ENCODE measurements at regions not wholly inside any gene's neighbourhood (a gene's known extent, or its start where the extent isn't known, plus 50 kb on each side); places are given as distances from the start of the nearest gene placed in this dataset.
A peak's percentile ranks its signal among the peaks of the same experiment; 100 is the strongest.
"Not testable (repeated sequence)": the region's sequence is repeated elsewhere in the genome, so short reads cannot be mapped to it uniquely, and the experiment has no call there.

DNA sequence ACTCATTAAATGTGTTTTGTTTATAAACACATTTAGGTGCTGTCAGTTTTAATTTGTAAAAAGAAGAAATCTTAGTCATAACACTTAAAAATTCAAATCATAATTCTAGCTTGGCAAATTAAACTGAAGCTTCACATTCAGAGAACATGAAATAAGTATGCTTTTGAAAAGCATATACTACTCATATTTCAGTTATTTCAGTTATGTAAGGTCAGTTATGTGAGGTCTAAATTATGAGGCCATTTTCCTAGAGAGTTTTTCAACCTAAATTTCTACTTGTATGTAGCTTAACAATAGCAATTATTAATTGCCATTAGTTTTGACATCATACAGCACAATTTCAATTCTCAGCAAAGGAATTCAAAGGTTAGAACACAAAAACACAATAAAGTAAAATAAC is 465.0 kb downstream of the PLOD2 start:
- no peak for DNase-seq
- intact Hi-C loops (cut with DNase I), result no loop called here

DNA sequence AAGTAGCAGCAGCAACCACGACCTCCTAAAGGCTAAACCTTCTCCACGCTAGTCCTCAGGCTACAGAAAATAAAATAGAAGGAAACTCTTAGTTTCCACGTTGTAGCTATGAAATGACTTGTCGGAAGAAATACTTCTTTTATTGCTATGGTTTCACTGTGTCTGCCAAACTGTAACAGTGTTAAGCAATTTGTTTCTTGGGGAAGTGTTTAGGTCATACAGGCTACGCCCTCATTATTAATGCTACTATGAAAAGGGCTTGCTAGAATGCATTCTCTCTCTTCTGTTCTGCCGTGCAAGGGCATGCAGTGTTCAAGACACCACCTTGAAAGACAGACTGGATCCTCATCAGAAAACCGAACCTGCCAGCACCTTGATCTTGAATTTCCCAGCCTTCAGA is 462.7 kb downstream of the PLOD2 start:
- DNase-seq, result no peak
- intact Hi-C loops (cut with DNase I), result no loop called here

DNA sequence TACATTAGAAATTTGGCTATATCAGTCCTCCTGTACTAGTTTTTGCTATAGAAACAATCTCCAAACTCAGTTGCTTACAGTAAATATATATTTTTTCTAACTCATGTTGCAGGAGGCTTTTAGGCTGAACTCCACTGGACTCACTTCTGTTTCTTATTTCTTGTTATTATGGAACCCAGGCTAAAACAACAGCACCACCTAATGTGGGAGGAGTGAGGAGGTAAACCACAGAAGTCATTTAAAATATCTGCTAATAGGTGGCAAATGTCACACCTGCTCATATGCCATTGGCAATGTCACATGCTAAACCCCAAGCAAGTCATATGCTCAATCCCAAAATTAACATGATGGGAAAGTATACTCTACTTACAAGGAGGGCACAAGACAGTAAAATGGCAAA is 462.2 kb downstream of the PLOD2 start:
- intact Hi-C loops (cut with DNase I), result no loop called here
- DNase-seq, result no peak

DNA sequence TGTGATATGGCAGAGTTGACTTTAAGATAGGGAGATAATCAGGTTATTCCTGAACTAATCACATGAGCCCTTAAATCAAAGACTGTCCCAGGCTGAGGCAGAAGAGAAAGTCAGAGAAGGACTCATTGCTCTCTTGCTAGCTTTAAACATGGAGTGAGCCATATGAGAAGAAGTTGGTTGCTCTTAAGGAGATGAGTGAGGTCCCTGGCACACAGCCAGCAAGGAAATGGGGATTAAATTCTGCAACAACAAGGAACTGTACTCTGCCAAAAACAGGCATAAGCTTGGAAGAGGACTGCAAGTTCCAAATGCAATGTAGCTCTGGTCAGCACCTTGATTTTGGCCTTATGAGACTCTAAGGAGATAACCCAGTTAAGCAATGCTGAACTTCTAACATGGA is 457.0 kb downstream of the PLOD2 start:
- DNase-seq, result no peak
- intact Hi-C loops (cut with DNase I), result no loop called here

DNA sequence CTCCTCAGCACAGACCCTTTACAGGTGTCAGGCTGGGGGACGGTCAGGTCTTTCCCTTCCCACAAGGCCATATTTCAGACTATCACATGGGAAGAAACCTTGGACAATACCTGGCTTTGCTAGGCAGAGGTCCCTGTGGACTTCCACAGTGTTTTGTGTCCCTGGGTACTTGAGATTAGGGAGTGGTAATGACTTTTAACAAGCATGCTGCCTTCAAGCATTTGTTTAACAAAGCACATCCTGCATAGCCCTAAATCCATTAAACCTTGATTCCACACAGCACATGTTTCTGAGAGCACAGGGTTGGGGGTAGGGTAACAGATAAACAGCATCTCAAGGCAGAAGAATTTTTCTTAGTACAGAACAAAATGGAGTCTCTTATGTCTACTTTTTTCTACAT is 451.2 kb downstream of the PLOD2 start:
- intact Hi-C loops (cut with DNase I); DNase-seq: not testable (repeated sequence)

DNA sequence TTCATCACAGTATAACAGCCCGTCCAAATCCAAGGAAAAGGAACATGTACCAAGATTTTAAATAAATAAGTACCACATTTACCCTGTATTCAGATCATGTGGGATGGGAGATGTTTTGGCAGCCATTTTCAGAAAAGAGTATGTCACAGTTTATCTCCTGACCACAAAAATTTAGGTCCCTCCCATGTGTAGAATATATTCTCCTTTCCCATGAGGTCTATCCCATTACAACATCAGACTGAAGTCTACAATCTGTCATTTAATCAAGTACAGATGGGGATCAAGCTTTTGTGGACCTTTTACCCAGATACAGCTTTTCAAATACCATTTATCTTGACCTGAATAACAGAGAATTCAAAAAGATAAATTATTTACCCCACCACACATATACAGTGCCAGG is 444.5 kb downstream of the PLOD2 start:
- intact Hi-C loops (cut with DNase I), result no loop called here
- DNase-seq, result no peak

DNA sequence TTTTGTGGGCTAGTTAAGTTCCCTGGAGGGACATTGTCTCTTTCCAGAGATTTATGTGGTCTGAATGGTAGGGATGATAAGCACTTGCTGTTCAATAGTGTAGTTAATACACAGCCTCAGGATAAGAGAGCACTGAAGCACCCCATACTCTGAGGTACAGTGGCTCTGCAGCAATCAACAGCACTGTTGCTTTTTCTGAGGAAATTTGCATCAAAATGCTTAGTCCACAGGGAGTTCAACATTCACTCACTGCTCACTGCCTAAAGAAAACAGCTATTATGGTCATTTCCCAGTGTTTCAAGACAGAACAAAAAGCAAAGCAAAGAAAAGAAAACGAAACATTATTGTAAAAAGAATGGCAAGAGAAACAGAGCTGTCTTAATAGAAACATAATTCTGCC is 441.9 kb downstream of the PLOD2 start:
- intact Hi-C loops (cut with DNase I), result no loop called here
- no peak for DNase-seq

DNA sequence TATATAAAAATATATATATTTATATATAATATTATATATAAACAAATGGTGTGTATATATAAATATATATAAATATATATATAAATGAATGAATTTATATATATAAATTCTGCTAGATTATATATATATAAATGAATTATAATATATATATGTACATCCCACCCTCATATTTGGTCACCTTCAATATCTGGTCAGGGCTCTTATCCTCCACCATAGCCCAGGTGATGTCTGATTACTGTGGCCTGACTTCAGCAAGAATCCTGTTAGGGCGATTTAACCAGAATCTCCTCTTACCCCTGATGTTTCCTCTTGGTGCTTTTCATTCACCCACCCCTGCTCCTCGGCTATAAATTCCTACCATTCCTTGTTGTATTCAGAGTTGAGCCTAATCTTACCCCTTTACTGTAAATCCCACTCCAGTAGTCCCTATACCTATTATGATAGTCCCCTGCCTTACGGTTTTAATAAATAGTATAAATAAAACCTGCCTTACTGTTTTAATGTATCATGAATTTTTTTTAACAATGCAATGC is 439.6 kb downstream of the PLOD2 start:
- no peak for DNase-seq
- intact Hi-C loops (cut with DNase I), result no loop called here

DNA sequence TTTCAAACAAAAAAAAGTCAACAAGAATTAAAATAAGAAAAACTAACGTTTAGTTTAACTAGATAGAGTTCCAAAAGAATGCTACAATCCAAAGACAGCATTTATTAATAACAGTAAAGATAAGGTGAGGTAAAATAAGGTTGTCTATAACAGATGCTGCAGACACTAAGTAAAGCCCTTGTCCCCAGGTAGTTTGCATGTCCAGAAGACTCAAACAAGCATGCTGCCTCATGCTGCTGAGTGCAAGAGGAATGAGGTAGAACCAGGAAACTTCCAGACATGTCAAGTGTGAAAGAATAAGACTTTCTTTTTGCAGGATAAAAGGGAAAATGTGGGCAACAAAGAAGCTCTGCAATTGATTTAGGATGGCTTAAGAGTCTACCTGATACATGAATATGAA is 439.2 kb downstream of the PLOD2 start:
- no peak for DNase-seq
- intact Hi-C loops (cut with DNase I), result no loop called here

DNA sequence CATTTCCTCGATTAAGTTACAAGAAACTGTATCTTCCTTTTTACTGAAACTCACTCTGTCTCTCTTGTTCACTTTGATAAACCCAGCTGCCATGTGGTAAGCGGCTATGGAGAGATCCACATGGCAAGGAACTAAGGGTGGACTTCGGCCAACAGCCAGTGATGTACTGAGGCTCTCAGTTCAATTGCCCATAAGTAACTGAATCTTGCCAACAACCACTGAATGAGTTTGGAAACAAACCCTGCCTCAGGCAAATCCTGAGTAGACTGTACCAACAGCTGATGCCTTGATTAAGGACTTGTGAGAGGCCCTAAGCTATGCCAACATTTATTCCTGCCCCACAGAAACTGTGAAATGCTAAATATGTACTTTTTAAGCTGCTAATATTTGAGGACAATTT is 433.5 kb downstream of the PLOD2 start:
- intact Hi-C loops (cut with DNase I), result no loop called here
- DNase-seq, result no peak

DNA sequence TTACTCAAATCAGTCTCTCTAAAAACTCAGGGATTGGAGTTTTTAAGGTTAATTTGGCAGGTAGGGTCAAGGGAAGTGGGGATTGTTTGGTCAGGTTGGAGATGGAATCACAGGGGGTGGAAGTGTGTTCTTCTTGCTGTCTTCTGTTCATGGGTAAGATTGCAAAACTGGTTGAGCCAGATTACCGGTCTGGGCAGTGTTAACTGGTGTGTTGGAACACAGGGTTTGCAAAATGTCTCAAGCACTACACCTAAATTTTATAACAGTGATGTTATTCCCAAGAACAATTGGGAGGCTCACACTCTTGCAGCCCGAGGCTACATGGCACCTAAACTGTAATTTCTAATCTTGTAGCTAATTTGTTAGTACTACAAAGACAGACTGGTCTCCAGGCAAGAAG is 425.4 kb downstream of the PLOD2 start:
- intact Hi-C loops (cut with DNase I), result no loop called here
- no peak for DNase-seq

DNA sequence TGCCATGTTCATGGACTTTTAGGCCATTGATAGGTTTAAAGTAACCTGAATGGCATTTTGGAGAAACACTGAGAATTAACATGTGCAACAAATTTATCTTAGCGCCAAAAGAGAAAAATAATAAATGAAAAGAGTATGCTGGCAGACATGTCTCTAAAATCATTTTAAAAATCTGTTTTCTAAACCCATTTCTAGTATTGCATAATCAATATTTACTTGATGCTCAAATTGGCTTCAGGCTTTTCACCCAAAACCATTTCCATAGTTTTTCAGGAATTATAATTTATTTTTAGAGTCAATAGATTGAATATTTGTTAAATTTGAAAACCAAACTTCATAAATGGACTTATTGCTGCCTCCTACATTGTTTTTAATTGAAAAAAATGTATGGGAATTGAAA is 423.0 kb downstream of the PLOD2 start:
- intact Hi-C loops (cut with DNase I), result no loop called here
- no peak for DNase-seq

DNA sequence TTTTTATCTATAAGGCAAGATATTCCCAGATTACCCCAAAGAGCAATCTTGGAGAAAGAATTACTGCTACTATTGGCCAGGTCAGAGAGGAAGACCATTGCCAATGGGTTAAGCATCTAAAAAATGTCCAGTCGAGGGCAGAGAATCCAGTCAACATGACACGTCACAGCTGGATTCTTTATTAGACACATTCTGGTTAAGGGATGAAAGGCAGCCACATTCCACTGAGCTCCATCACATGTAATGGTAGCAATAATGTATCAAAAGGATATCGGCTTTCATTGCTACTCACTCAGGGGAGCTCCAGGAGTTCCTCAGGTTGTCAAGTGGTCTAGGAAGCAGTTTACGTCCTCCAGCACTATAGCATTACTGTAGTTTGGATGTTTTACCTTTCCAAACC is 421.1 kb downstream of the PLOD2 start:
- intact Hi-C loops (cut with DNase I), result no loop called here
- no peak for DNase-seq

DNA sequence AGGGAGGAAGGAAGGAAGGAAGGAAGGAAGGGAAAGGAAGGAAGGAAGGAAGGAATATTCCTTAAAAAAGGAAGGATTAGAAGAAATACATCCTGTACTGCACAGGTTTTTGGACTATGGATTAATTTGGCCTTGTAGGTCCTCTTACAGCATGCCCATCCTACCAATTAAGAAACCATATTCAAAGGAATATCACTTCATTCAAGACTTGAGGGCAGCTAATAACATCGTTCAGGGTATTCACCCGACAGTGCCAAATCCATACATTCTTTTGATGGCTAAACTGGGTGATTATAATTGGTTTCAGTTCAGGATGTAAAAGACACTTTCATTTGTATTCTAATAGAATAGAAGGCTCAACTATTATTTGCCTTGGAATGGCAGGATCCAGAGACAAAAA is 410.3 kb downstream of the PLOD2 start:
- intact Hi-C loops (cut with DNase I), result no loop called here
- DNase-seq, result no peak

DNA sequence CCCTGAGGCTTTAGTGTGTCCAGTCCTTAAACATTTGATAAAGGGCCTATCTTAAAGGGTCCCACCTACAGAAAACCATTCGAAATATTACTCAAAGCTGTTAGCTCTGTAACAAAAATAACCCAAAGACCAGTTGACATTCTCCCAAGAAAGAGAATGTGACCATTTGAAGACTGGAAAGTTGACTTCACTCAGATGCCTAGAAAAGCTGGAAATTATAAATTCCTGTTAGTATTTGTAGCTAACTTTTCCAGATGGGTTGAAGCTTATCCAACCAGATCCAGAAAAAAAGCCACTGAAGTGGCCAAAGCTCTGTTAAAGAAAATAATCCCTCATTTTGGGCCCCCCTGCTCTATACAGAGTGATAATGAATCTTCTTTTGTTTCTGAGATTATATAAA is 408.4 kb downstream of the PLOD2 start:
- intact Hi-C loops (cut with DNase I), result no loop called here
- no peak for DNase-seq

DNA sequence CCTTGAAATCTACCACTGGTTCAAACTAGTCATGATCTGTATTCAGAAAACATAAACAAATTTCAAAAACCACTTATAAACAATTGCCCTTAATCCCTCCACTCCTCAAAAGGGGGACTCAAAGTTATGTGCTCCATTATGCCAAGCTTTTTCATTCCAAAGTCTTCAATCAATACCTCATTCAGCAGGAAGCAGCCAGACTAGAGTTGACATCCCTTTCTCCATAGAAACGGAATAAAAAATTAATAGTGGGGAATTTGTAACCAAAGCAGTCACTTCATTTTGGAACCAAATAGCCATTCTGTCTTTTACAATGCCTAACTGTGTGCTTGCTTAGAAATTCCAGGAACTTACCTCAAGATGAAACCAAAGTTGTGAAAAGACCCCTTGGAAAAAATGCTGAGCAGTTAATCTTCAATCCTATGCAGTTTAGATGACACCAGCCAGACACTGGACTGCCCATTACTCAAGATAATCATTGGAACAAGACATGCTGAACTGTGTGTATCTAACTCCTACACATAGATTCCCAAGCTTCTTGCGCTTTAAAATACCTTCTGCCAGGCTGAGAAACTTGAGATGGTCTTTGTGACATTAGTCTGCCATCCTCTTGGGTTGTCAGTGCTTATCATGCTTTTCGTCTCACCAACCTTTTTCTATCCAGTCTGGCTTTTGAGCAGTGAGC is 406.2 kb downstream of the PLOD2 start:
- intact Hi-C loops (cut with DNase I), result no loop called here

DNA sequence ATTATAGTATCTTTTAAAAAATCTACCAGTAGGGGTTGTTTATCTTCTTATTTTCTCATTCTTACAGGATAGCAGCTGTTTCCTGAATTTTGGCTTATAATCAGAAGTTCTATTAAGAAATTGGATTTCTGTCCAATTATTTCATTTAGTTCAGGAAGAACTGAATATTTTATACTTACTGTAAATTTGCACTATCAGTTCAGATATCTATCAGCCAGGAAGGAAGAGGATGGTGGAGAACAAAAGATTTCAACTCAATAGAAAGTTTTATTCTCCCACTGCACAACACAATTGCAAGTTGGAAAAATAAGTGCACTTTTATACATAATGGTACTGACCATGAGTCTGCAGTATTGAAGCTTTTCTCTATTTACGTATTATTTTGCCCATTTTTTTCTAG is 400.9 kb downstream of the PLOD2 start:
- no peak for DNase-seq
- intact Hi-C loops (cut with DNase I), result no loop called here

More for the DNA sequence above, 406.2 kb downstream of the PLOD2 start:
- no peak for DNase-seq

DNA sequence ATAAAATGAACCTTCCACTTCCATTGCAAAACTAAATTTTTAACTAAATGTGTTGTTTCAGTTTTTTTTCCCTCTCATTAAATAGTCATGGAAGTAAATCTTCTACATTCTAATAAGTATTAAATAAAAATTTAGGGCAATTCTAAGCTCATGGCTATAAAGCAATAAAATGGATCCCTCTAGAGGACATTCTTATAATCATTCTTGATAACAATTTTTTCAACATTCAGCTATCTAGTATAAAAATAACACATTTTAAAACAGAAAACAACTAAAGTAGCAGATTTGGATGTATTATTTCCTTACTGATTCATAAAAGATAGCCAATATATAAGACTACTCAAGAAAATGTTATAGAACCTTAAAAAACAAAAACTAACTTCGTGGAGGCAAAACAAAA is 393.1 kb downstream of the PLOD2 start:
- DNase-seq, result no peak
- intact Hi-C loops (cut with DNase I), result loop anchor here (5.0 kb wide), 1 partner anchor 1871 kb away; no protein-coding TSS in a partner anchor

DNA sequence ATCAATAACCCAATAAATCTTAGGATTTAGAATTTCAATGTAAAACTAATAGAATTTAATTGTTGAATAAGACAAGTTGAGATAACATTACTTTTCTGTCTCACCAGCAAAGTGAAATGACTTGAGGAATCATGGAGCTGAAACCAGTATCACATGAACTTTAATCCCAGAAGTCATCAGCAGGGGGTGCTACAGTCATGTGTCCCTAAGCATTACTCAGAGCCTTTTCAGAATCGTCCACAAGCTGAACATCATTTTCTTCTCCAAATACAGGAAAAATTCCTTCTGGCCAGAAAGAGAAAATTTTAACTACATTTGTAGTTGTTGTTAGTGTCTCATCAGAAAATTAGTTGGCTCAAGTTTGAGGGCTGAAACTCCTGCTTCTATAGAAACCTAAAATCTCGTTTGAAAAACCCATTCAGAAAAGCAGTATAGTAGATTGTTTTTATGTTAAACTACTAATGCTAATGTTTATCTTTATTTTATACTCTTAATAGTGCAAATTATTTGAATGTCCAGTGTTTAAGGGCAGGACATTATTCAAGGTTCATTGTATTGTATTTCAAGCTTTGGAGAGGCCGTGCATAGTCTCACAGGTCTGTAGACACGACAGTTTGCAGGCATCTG is 384.1 kb downstream of the PLOD2 start:
- peak in 2 of 10 donors; percentile 18 to 35 for DNase-seq
- intact Hi-C loops (cut with DNase I), result no loop called here

DNA sequence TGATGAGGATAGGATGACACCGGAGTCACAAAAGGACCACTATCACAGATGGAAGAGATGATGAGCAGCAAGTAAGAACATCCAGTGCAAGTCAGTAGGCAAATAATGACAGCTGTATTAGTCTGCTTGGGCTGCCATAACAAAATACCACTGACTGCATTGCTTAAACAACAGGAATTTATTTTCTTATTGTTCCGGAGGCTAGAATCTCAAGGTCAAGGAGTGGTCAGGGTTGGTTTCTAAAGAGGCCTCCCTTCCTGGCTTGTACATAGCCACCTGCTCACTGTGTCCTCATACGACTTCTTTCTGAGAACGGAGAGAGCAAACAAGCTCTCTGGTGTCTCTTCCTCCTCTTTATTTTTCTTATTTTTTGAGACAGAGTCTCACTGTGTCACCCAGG is 380.7 kb downstream of the PLOD2 start:
- intact Hi-C loops (cut with DNase I), result no loop called here
- no peak for DNase-seq

DNA sequence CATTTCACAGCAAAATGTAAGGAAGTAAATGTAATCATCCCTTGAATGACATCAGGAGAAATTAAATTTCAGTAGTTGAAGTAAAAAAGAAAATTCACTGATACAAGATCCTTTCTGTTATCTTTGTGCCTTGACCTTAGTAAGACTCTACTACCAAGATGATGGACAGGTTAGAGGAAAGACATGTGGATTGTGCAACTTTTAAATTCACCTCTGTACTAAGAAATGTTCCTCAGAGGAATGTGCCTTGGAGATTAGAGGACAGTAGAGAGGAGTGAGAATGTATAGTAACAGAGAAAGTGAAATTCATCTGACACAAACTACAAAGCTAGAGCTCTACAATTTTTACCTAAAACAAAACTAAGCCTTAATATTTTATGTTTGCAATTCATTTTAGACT is 375.3 kb downstream of the PLOD2 start:
- no peak for DNase-seq
- intact Hi-C loops (cut with DNase I), result no loop called here

DNA sequence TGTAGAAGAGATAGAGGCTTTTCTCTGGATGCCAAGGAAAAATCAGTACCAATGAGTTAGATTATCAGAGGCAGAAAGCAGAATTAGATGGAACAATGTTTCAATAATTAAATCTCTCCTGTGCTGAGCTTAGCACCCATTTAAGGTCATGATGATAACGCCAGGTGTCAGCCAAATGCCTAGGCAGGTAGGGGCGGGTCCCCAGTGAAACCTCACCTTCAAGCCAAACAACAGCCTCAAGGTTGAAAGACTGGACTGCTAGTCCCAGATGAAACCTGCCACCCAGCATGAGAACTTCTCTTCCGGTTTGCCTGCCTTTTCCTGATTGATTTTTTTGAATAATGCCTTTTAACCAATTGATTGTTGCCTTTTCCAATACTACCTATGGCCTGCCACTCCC is 363.0 kb downstream of the PLOD2 start:
- no peak for DNase-seq
- intact Hi-C loops (cut with DNase I), result no loop called here
